Hematopoietic multipotent progenitor cell treated with erythropoietin and hydrocortisone succinate and interleukin-3 and kit ligand, for 4 days (in vitro differentiated cells): ENCODE measurements at regions not wholly inside any gene's neighbourhood (a gene's known extent, or its start where the extent isn't known, plus 50 kb on each side); places are given as distances from the start of the nearest gene placed in this dataset.
"Not testable (repeated sequence)": the region's sequence is repeated elsewhere in the genome, so short reads cannot be mapped to it uniquely, and the experiment has no call there.

ENCODE experiments used
- DNase-seq: peaks from one replicate; pipeline ENCODE4 v3.0.0-alpha.2; 2015

DNA sequence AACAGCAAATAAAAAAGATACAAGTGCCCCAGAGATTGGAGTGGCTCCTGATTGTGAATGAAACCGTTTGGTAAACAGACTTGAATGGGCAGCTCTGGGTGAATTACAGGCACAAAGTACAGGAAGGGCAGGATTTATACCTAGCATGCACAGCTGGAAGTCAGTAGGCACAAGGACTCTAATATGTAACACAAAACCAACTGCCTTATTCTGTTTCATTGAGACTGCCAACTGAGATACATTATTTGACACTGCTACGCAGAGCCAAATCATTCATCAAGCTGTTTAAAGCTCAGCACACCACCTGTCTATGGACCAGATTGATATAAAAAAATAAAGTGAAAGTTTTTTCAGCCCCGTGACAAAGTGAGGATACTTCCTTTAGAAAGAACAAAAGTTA, 541.2 kb downstream of the NUP35 start:
- DNase-seq: no peak

DNA sequence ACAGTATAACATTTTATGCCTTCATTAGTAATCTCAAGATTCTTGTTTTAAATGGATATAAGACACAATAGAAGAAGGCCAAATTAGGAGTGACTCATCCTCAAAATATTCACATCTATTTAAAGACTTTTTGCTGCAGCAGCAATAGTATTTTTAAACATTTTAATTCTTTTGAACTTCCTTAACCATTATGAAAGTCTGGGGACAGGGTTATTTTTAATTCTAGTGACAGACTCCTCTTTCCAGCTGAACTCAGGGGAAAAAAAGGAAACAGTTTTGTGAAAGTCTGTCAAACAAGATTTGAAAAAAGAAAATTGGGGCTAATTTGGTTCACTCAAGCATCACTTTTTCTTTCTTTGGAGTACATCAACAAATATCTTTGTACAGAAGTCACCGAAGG, 541.8 kb downstream of the NUP35 start:
- no peak for DNase-seq

DNA sequence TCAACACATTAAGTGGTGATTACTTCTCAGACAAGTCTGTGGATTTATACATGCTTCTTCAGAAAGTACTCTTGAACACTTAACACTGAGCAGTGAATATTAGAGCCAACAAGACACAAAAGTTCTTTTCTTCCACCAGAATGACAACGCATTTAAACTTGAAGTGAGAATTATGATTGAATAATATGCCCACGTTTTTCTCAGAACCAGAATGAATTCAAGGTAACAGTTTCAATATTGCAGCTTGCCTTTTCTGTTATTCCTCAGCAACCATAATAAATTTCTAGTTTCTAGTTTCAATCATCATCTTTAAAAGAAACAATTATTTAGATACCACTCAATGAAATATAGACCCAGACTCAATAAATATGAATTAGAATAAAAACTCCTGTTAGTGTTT, 547.0 kb downstream of the NUP35 start:
- DNase-seq: no peak

DNA sequence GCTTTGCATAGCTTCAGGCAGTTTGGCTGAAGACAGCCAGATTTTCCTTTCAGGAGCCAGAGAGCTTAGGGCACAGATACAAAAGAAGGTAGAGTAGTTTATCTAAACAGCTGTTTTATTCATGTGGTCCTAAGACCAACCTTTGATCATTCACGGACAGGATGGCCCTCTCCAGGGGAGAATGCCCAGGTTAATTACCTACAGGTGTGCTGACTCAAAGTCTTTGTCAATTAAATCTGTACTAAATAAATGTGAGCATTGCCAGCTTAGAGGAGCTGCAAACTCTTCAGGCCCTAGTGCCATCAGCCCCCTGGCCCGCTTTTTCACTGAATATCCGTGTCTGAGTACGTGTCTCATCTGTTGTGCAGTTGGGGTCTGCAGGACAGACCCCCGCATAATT, 554.7 kb downstream of the NUP35 start:
- no peak for DNase-seq

DNA sequence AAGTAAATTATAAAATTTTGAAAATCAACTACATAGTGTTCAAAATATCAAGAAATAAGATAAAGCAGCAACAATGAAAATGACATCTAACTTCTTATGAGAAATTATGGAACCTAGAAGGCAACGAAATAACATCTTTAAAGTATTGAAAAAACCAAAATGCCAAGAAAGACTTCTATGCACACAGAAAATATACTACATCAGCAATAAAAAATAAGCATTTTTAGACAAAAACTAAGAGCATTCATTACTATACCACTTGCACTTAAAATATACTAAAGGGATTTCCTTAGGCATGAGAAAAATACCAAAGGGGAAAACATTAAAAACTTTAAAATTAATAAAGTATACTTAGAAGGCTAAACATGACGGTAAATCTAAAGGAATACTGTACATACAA, 556.3 kb downstream of the NUP35 start:
- DNase-seq: no peak

DNA sequence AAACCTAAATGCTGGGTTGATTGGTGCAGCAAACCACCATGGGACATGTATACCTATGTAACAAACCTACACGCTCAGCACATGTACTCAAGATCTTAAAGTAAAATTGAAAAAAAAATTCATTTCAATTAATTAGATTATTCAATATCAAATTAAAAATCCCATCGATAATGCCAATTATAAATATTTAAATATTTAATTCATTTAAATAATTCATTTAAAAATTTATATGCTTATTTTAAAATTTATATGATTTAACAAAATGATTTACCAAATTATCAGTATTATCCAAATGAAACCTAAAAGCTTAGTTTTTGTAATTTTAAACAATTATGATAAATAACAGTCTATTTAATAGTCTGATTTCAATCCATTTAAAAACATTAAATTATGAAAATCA, 560.4 kb downstream of the NUP35 start:
- no peak for DNase-seq

DNA sequence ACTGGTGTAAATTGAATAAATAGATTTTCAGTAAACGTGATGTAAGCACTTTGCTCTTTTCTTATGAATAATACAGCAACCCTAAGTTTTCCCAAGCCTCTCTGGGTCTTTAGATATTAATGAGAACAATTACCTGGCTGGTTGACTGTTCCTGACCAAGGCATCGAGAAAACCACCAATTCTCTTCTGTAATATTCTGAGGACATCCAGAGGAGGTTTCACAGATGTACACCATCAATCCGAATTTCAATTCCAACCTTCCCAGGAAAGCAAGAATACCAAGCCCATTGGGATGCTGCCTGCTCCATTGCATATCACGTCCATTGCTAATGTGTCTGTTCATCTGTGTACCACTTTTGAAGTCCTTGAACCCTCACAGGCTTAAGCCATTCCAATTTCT, 571.8 kb downstream of the NUP35 start:
- no peak for DNase-seq

DNA sequence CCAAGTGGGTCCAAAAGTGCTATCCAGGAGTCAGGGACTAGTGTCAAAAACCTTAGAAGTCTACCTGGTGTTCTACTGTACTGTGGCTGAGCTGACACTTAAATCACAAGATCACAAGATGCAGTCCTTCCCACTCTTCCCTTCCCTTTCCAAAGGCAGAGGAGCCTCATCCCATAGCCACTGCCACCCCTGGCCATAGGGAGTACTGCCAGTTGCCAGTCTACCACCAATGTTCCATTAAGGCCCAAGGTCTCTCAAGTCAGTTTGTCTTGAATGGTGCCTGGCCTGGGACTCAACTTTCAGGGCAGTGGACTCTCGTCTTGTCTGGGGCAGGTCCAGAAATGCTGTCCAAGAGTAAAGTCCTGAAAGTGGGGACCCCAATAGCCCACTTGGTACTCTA, 585.6 kb downstream of the NUP35 start:
- DNase-seq: no peak

DNA sequence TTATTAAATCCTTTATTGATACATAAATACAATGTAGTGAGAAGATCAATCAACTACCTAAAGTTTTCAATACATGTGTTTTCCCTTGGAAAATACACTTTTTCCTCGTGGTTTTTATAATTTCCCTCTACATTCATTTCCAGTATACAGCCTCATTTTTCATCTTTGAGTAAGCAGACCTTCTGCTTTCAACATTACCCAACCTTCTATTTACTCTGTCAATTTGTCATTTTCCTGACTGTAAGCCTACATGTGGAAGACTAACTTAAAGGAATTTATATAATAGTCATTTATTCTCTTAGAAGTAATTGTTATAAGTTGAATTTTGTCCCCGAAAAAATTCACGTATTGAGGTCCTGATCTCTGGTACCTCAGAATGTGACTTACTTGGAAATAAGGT, 594.0 kb downstream of the NUP35 start:
- DNase-seq: no peak

DNA sequence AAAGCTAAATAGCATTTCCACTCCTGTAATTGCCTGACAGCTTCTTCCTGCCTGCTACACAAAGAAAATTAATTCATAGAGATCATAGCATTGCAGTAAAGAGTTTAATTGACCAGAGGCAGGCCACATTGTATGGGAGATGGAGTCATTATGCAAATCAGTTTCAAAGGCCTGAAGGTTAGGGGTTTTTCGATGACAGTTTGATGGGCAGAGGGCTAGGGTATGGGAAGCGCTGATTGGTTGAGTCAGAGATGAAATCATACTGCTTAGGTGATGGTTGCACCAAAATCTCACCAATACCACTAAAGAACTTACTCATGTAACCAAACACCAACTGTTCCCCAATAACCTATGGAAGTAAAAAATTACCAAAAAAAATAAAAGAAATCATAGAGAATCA, 599.0 kb downstream of the NUP35 start:
- no peak for DNase-seq

DNA sequence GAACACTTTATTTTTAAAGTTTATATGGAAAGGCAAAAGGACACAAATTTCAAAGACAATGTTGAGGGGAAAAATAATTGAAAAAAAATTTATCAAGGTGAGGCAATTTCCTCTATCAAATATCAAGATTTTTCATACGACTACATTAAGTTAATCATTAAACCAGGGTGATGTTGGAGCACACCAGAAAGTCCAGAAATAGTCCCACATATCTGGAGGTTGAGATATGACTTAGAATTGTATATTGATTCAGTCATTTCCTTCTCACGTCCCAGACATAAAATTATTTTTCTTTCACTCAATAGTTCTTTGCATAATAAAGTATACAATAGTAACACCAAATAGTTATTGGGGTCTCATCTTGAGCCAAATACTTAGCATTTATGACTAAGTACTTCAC, 605.1 kb downstream of the NUP35 start:
- no peak for DNase-seq

DNA sequence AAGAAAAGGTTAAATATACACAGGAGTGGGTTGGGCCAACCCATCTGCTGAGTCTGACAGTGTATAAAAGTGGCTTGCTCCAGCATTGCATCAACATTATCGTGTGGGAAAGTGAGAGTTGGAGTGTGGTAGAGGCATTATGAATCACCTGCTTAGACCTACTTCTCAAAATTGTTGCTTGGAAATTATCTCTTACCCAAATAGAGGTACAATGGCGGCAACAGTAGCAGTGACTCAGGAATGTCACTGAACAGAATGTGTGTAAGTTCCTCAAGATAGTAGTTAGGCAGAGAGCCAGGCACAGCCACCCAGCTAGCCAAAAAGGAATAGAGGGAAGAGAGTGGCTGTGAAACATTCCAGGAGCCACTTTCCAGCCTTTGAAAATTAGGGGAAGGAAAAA, 616.0 kb downstream of the NUP35 start:
- DNase-seq: no peak

DNA sequence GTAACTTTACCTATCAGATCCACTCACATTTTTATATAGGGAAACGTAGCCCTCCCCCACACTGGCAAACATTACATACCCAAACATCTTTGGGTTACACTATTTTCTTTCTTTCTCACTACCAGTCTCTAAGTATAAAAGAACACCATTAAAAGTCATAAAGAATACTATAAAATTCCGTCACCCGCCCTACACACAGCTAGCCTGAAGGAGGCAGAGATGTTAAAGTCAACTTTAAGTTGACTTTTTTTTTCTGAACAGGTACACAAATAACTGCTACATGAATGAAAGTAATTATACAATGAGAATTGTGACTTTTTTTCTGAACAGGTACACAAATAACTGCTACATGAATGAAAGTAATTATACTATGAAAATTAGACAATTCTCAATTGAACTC, 628.3 kb downstream of the NUP35 start:
- DNase-seq: no peak

DNA sequence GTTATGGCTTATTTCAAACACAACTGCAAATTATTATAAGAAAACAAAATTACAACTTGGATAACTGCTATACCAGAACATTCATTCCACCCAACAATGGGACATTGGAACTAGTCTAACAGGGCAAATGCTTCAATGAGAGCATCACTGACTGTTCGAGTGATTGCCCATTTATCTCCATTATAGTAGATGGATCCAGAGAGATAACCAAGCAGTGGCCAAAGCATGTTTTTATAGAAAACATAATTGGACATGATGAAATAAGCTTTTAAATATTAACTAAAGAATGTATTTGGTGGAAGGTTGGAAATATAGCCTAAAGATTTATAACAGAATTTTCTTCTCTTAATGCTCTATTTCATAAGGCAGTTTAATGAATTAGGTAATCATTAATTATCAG, 634.8 kb downstream of the NUP35 start:
- DNase-seq: no peak

DNA sequence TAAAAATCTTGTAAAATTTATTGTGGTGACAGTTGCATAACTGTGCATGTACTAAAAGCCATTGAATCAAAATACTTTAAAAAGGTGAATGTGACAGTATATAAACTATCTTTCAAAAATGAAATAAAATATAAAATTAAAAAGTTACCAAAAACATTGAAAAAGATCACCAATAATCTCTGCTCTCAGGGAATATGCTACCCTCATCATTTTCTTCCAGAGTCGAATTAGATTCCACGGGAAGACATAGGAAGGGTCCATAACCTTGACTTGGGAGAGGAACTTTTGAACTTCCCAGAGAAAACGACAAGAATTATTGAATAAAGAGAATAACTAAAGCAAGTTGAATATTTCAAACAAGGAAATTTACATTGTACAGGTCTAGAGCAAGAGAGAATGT, 649.5 kb downstream of the NUP35 start:
- no peak for DNase-seq

DNA sequence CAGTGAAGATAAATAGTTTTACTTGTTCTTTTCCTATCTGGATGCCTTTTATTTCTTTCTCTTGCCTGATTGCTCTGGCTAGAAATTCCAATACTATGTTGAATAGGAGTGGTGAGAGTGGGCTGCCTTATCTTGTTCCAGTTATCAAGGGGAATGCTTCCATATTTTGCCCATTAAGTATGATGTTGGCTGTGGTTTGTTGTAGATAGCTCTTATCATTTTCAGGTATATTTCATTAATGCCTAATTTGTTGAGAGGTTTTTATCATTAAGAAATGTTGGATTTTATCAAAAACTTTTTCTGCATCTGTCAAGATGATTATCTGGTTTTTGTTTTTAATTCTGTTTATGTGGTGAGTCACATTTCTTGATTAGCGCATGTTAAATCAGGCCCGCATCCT, 655.8 kb downstream of the NUP35 start:
- no peak for DNase-seq

DNA sequence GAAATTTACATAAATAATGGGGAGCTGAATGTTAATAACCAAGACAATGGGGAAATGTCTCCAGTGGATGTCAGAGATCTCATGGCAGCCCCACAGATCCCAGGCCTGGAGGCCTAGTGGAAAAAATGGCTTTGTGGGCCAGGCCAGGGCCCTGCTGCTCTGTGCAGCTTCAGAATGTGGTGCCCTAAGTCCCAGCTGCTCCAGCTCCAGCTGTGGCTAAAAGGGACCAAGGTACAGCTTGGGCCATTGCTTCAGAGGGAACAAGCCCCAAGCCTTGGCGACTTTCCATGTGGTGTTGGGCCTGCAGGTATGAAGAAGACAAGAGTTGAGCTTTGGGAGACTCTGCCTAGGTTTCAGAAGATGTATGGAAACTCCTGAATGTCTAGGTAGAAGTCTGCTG, 658.2 kb downstream of the NUP35 start:
- no peak for DNase-seq

DNA sequence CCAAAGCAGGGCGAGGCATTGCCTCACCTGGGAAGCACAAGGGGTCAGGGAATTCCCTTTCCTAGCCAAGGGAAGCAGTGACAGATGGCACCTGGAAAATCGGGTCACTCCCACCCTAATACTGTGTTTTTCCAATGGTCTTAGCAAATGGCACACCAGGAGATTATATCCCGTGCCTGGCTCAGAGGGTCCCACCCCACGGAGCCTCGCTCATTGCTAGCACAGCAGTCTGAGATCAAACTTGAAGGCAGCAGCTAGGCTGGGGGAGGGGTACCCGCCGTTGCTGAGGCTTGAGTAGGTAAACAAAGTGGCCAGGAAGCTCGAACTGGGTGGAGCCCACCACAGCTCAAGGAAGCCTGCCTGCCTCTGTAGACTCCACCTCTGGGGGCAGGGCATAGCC, 664.6 kb downstream of the NUP35 start:
- not testable (repeated sequence) for DNase-seq

DNA sequence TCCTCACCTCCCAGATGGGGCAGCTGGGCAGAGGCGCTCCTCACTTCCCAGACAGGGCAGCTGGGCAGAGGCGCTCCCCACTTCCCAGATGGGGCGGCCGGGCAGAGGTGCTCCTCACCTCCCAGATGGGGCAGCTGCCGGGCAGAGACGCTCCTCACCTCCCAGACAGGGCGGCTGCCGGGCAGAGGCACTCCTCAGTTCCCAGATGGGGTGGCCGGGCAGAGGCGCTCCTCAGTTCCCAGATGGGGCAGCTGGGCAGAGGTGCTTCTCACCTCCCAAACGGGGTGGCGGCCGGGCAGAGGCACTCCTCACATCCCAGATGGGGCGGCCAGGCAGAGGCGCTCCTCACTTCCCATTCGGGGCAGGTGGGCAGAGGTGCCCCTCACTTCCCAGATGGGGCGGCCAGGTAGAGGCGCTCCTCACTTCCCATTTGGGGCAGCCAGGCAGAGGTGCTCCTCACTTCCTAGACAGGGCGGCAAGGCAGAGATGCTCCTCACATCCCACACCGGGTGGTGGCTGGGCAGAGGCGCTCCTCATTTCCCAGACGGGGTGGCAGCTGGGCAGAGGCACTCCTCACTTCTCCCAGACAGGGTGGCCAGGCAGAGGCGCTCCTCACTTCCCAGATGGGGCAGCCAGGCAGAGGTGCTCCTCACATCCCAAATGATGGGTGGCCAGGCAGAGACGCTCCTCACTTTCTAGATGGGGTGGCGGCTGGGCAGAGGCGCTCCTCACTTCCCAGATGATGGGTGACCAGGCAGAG, 668.1 kb downstream of the NUP35 start:
- not testable (repeated sequence) for DNase-seq

DNA sequence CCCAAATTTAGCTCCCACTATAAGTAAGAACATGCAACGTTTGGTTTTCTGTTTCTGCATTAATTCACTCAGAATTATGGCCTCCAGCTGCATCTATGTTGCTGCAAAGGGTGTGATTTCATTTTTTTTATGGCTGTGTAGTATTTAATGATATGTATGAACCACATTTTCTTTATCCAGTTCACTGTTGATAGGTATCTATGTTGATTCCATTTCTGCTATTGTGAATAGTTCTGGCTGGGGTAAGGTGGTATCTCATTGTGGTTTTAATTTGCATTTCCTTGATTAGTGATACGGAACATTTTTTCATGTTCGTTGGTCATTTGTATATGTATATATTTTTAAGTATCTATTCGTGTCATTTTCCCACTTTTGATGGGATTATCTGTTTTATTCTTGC, 674.3 kb downstream of the NUP35 start:
- DNase-seq: no peak

DNA sequence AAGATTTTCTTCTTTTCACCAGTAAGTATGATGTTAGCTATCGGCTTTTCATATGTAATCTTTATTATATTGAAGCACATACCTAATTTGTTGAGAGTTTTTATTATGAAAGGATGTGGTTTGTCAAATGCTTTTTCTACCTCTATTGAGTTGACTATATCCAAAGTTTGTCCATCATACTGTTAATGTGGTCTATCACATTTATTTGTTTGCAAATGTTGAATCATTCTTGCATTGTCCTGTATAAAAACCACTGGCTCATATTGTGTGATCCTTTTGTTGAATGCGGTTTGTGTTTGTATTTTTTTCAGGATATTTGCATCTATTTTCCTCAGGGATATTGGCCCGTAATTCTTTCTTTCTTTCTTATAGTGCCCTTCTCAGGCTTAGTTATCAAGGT, 675.5 kb downstream of the NUP35 start:
- no peak for DNase-seq

DNA sequence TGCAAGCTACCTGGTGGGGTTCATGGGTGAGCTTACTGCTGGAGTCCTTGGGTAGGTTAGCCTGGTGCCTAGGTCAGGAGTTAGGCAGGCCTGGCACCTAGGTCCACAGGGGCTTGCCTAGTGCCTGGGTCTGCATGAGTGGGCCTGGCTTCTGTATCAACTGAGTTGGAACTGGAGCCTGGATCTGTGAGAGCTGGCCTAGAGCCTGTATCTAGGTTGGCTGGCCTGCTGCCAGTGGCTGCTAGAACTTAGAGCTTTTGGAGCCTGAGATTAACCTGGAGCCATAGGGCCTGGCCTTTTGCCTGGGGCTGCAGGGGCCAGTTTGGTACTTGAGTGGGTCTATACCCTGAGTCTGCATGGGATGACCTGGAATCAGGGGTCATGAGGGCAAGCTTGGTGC, 679.4 kb downstream of the NUP35 start:
- no peak for DNase-seq

DNA sequence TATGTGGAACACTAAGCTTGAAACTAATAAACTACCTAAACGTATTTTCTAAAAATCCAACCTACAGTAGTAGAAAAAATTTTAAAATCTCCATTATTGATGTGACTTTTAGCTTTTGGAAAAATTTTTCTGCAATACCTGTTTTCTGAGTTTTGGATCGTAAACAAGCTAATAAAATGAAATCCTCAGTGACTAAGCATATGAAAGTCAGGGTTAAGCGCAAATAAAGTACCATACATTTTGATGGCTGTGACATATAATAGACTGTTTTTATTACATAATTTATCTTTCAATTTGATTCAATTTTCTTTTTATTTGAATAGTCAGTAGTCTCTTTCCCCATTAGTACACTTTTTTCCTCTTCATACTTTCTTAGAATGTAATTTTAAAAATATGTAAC, 683.6 kb downstream of the NUP35 start:
- no peak for DNase-seq

DNA sequence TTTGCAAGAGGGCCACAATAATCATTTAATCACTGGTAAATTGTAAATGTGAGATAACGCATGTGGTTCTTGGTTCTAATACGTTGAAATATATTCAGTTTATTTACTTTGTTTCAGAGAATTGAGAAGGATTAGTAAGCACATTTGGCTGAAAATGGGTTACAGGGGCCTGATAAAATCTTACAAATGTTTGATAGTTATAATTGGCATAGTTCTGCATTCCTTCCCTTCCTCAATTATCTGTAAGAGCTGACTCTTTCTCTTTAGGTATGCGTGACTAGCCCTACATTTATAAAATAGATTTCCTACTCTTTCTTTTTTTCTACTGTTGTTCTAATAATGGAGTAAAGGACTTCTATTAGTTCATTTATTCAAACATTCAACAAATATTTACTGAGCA, 685.2 kb downstream of the NUP35 start:
- no peak for DNase-seq

DNA sequence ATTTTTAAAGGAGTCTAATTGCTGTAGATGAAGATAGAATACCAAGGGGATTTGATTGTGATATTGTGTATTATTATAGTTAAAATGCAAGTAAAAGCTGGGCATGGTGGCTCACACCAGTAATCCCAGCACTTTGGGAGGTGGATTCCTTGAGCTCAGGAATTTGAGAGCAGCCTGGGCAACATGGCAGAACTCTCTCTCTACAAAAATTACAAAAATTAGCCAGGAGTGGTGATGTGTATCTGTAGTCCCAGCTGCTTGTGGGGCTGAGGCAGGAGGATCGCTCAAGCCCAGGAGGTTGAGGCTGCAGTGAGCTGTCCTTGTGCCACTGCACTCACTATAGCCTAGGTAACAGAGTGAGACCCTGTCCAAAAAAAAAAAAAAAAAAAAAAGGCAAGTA, 687.0 kb downstream of the NUP35 start:
- no peak for DNase-seq

DNA sequence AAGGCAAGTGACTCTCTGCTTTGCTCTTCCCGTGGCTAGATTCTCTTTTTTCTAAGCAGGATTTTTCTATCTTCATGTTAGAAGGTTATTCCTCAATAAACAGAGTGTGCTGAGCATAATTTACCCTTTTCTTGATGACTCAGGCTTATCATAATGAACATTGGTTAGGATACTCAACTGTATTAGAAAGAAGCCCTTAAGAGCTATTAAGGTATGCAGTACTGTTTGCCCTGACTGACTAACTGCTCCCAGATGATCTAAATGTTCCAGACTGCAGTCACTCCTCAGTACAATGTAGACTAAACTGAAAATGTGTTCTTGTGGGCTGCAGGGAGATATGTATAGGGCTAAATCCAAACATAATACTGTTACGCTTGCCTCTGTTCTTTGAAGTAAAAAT, 687.8 kb downstream of the NUP35 start:
- DNase-seq: no peak
